GM18517 (cell line): ENCODE measurements at regions not wholly inside any gene's neighbourhood (a gene's known extent, or its start where the extent isn't known, plus 50 kb on each side); places are given as distances from the start of the nearest gene placed in this dataset.

Experiments used
- ATAC-seq: cut with Tn5 transposase; IDR thresholded peaks from one replicate; pipeline ENCODE4 v1.9.1; 2021; ENCODE audit warnings: mild to moderate bottlenecking, moderate library complexity; ENCODE audit not compliant: unreplicated experiment

GRCh38 chr2:129673847-129674711, 305.4 kb upstream of the RAB6C start:
- ATAC-seq, result no peak

- ATAC-seq, result no peak
Measured at GRCh38 chr2:129678751-129679150, 300.7 kb upstream of the RAB6C start.

GRCh38 chr2:129681788-129682187, 297.7 kb upstream of the RAB6C start:
- no peak for ATAC-seq

GRCh38 chr2:129689653-129690448, 289.6 kb upstream of the RAB6C start:
- no peak for ATAC-seq

GRCh38 chr2:129695496-129695895, 284.0 kb upstream of the RAB6C start:
- no peak for ATAC-seq

GRCh38 chr2:129698593-129698992, 280.9 kb upstream of the RAB6C start:
- no peak for ATAC-seq

- no peak for ATAC-seq
Measured at GRCh38 chr2:129699781-129700573, 279.5 kb upstream of the RAB6C start.

GRCh38 chr2:129702416-129703176, 276.9 kb upstream of the RAB6C start:
- ATAC-seq, result no peak

GRCh38 chr2:129705085-129705484, 274.4 kb upstream of the RAB6C start:
- no peak for ATAC-seq

GRCh38 chr2:129707800-129708199, 271.7 kb upstream of the RAB6C start:
- no peak for ATAC-seq

GRCh38 chr2:129708221-129708967, 271.1 kb upstream of the RAB6C start:
- ATAC-seq, result no peak

GRCh38 chr2:129709001-129709955, 270.2 kb upstream of the RAB6C start:
- no peak for ATAC-seq

- no peak for ATAC-seq
Measured at GRCh38 chr2:129709956-129710598, 269.4 kb upstream of the RAB6C start.

GRCh38 chr2:129710670-129711495, 268.6 kb upstream of the RAB6C start:
- no peak for ATAC-seq

- no peak for ATAC-seq
Measured at GRCh38 chr2:129711816-129712675, 267.4 kb upstream of the RAB6C start.

- ATAC-seq, result no peak
Measured at GRCh38 chr2:129712676-129712985, 266.8 kb upstream of the RAB6C start.

- ATAC-seq, result no peak
Measured at GRCh38 chr2:129713337-129713736, 266.1 kb upstream of the RAB6C start.
